GM12875 (cell line): ENCODE measurements at regions not wholly inside any gene's neighbourhood (a gene's known extent, or its start where the extent isn't known, plus 50 kb on each side); places are given as distances from the start of the nearest gene placed in this dataset.

Experiments
- H3K4me3 ChIP-seq: one replicate; pipeline ENCODE4 v1.5.1; 2011; ENCODE audit warnings: low read depth, low read length, control low read depth
- CTCF ChIP-seq: IDR thresholded peaks from 2 replicates; pipeline ENCODE4 v1.5.1; 2011; ENCODE audit warnings: low read depth, mild to moderate bottlenecking, control low read depth, inconsistent platforms, low read length, moderate library complexity, borderline replicate concordance; ENCODE audit not compliant: insufficient read depth

DNA sequence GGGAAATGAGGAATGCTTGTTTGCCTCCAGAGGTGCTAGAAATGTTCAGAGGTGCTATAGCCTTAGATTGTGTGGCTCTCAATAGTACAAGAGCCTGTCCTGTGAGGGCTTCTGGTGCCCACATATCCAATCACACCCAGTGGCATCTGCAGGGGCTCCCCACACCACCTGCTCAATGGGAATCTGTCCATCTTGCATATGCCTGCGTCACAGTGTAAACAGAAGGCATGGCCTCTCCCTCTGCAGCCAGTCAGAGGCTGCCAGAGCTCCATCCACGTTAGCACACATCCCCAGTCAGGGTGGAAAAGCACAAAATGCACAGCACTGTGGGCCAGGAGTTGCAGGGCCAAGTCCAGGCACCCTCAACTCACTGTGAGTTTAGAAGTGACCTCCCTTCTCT is 113.6 kb upstream of the GRIK3 start:
- TF ChIP-seq CTCF = no peak
- H3K4me3 ChIP-seq = no peak overlapping the region

GRCh38 chr1:37148663-37149062 is 114.3 kb upstream of the GRIK3 start:
- TF ChIP-seq CTCF = no peak
- H3K4me3 ChIP-seq = no peak overlapping the region

- no peak for TF ChIP-seq CTCF
- H3K4me3 ChIP-seq = no peak overlapping the region
Observed at GRCh38 chr1:37149296-37149695, 115.0 kb upstream of the GRIK3 start.

- no peak overlapping the region for H3K4me3 ChIP-seq
- no peak for TF ChIP-seq CTCF
Observed at GRCh38 chr1:37150986-37151385, 116.7 kb upstream of the GRIK3 start.

DNA sequence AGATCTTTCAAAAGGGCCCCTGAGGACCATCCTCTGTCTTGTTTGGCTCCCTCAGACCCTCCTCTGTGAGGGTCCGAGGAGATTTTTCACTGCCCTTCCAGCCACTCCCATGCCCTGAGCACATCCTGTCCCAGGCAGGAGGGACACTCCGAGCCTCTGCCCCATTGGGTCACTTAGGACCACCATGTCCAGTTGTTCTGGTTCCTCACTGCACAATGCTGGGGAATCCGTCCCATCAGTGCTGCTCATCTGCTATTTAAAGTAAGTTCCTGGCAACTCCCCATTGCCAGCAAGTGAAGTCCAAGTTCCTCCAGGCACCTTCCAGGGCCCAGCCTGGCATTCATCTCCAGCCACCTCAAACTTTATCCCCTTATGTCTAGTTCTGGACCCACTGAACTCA is 117.5 kb upstream of the GRIK3 start:
- no peak for TF ChIP-seq CTCF
- no peak overlapping the region for H3K4me3 ChIP-seq

GRCh38 chr1:37152491-37152890 is 118.2 kb upstream of the GRIK3 start:
- H3K4me3 ChIP-seq = no peak overlapping the region
- TF ChIP-seq CTCF = no peak

DNA sequence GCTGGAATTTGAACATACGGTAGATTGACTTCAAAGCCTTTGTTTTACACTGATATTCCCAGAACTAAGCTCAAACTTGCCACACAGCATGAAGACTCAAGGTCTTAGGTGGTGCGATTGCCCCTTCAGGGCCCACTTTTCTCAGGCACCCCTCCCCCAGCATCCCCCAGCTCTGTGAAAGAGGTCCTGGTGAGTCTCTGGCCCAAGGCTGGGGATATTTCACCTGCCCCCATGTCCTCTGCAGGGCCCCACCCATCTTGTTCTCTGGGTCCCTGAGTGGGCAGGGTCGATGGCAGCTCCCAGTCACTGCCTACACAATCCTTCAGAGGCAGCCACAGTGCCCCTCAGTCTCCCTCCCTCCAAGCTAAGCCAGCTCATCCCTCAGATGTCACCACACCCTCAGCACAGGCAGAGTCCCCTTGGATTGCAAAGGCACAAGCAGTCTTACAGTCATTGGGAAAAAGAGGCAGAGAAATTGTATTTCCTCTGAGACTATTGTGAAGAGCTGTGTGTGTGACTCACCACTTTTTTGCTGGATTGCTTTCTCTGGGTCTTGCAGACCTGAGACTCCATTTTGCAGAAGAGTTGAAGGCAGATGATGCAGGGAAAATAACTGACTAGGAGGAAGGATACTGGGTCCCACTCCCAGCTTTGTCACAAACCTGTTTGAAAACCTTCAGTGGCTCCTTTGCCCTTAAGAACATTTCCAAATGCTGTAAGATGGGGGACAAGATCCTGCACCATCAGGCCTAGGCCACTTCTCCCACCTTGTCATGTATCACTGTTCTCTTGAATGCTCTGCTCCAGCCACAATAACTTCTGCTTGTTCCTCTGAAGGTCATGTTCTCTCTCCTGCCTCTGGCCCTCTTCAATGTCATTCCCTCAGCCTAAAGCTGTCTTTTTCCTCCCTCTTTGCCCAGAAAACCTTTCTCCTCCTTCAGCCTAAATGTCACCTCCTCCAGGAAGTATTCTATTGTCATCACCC is 119.1 kb upstream of the GRIK3 start:
- TF ChIP-seq CTCF = no peak
- H3K4me3 ChIP-seq = no peak overlapping the region
